Keratinocyte (primary cell): ENCODE measurements at regions not wholly inside any gene's neighbourhood (a gene's known extent, or its start where the extent isn't known, plus 50 kb on each side); places are given as distances from the start of the nearest gene placed in this dataset.

Source experiments
- DNase-seq: peaks from one replicate; pipeline ENCODE4 v3.0.0-alpha.2; 2011; ENCODE audit warnings: low read depth, missing footprints, low spot score
- FAIRE-seq: peaks from 2 replicates; lab custom pipeline; 2011; peaks lifted over from hg19 to GRCh38; lab: Jason Lieb, UNC
- H2AFZ ChIP-seq: 2 replicates; pipeline ENCODE4 v1.6.0; 2012; ENCODE audit warnings: low read length, control low read depth, inconsistent platforms; ENCODE audit not compliant: control insufficient read depth
- H3K27ac ChIP-seq: 2 replicates; pipeline ENCODE4 v1.5.1; 2011; ENCODE audit warnings: low read length; ENCODE audit not compliant: control insufficient read depth, insufficient read depth
- H3K27me3 ChIP-seq: 3 replicates; pipeline ENCODE4 v1.6.0; 2011; ENCODE audit warnings: low read length; ENCODE audit not compliant: control insufficient read depth, insufficient read depth; ENCODE audit errors: extremely low read depth
- H3K36me3 ChIP-seq, 2 experiments: 2 replicates in 1 of 2; 3 replicates in 1 of 2; pipeline ENCODE4 v1.5.1; 2011; ENCODE audit warnings: low read length in 2 of 2, mild to moderate bottlenecking in 1 of 2; ENCODE audit not compliant: control insufficient read depth in 2 of 2, insufficient read depth in 2 of 2; ENCODE audit errors: extremely low read depth in 1 of 2
- H3K4me1 ChIP-seq: 3 replicates; pipeline ENCODE4 v1.5.1; 2011; ENCODE audit warnings: low read length; ENCODE audit not compliant: control insufficient read depth, insufficient read depth; ENCODE audit errors: extremely low read depth
- H3K4me2 ChIP-seq: 3 replicates; pipeline ENCODE4 v1.6.0; 2011; ENCODE audit warnings: low read depth, low read length; ENCODE audit not compliant: control insufficient read depth, insufficient read depth; ENCODE audit errors: extremely low read depth
- H3K4me3 ChIP-seq, 3 experiments: fragments of 200-600 bp in 1 of 3; sonication (generic) in 1 of 3; 2 replicates in 2 of 3; 3 replicates in 1 of 3; pipeline ENCODE4 v1.5.1; 2011 to 2016; ENCODE audit warnings: low read length in 3 of 3, mild to moderate bottlenecking in 3 of 3, control low read depth in 2 of 3, inconsistent platforms in 1 of 3, low read depth in 1 of 3, mixed read lengths in 1 of 3, mixed run types in 1 of 3, moderate library complexity in 1 of 3; ENCODE audit not compliant: control insufficient read depth in 2 of 3, insufficient read depth in 2 of 3; ENCODE audit errors: extremely low read depth in 1 of 3
- H3K79me2 ChIP-seq: 2 replicates; pipeline ENCODE4 v1.6.0; 2012; ENCODE audit warnings: low read length; ENCODE audit not compliant: control insufficient read depth, insufficient read depth
- H3K9ac ChIP-seq: 3 replicates; pipeline ENCODE4 v1.6.0; 2011; ENCODE audit warnings: low read length; ENCODE audit not compliant: control insufficient read depth, insufficient read depth; ENCODE audit errors: extremely low read depth
- H3K9me1 ChIP-seq: 3 replicates; pipeline ENCODE4 v1.6.0; 2011; ENCODE audit warnings: low read length; ENCODE audit not compliant: control insufficient read depth, insufficient read depth; ENCODE audit errors: extremely low read depth
- H3K9me3 ChIP-seq: 2 replicates; pipeline ENCODE4 v1.5.1; 2012; ENCODE audit warnings: low read depth, low read length; ENCODE audit not compliant: control insufficient read depth
- H4K20me1 ChIP-seq: 3 replicates; pipeline ENCODE4 v1.6.0; 2011; ENCODE audit warnings: low read length; ENCODE audit not compliant: control insufficient read depth, insufficient read depth; ENCODE audit errors: extremely low read depth
- CTCF ChIP-seq, 3 experiments: IDR thresholded peaks in 1 of 3; conservative IDR thresholded peaks in 1 of 3; optimal IDR thresholded peaks in 1 of 3; 2 replicates in 2 of 3; 3 replicates in 1 of 3; pipeline versions ENCODE3 to v1.5.1; 2011; ENCODE audit warnings: low read length in 3 of 3, mild to moderate bottlenecking in 3 of 3, moderate library complexity in 2 of 3, control low read depth in 1 of 3, inconsistent platforms in 1 of 3; ENCODE audit not compliant: insufficient read depth in 2 of 3; ENCODE audit errors: extremely low read depth in 1 of 3
- EZH2 ChIP-seq: IDR thresholded peaks from one replicate; pipeline ENCODE4 v1.6.1; 2012; ENCODE audit warnings: inconsistent platforms, mild to moderate bottlenecking, low read length, moderate library complexity
- dilution Hi-C: fragments of 300-500 bp; cut with MboI; formaldehyde crosslinking; loops from one replicate; pipeline ENCODE4 v1.7.0; 2020; ENCODE audit warnings: low sequenced_read_pairs; ENCODE audit not compliant: extremely low pct_ligation_motif_present

DNA sequence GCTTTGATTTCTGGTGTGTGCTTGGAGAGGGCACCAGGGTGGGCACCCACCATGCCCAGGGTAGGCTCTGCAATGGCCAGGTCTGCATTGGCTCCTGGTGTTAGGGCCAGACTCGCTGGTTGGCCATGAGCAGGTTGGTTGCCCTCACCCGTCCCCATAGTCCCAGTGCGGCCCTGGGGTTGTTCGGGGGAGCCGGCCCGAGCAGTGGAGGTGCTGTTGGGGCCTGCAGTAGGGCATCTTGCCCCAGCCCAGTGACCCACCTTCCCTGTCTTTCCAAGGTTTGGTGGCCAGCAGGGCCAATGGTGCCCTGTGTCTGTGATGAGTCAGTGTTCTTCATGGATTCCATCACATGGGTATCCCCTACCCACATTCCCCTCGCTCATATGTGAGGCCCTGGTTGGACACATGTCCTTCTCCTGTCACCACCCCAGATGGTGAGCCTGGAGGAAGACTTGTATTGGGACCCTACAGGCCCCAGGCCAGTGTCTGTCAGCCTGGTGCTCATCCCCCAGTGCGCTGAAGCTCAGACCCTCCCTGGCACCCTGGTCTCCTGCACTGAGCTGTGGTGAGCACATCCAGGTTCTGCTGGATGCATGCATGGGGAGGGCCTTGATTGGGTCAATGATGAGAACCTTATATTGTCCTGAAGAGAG, 190.1 kb downstream of the UBE3A start:
- DNase-seq (no peak), FAIRE-seq (no peak)
- Histone ChIP-seq H4K20me1 (no peaks in the 10 kb centered on the region), H2AFZ (no peak overlapping the region), H3K27ac (no peak overlapping the region), H3K9me3 (peaks cover 24% of the 10 kb centered on the region), H3K36me3 (no peaks in the 10 kb centered on the region), H3K9ac (no peak overlapping the region), H3K79me2 (no peaks in the 10 kb centered on the region), H3K27me3 (no peaks in the 10 kb centered on the region), H3K4me3 (no peak overlapping the region), H3K4me1 (no peaks in the 10 kb centered on the region), H3K4me2 (no peak overlapping the region), H3K9me1 (no peaks in the 10 kb centered on the region)
- no peak for TF ChIP-seq CTCF (optimal IDR thresholded peaks at IDR 0.05 in 1 of 3, IDR thresholded peaks at IDR 0.05 in 1 of 3, conservative IDR thresholded peaks at IDR 0.05 in 1 of 3; ENCODE audit: extremely low read depth in 1 of 3, insufficient read depth in 2 of 3, low read length in 3 of 3)
- TF ChIP-seq EZH2, result no peak
- dilution Hi-C loops, result no loop called here

GRCh38 chr15:25249236-25250010, 189.4 kb downstream of the UBE3A start:
- no peak overlapping the region for H3K27ac ChIP-seq
- dilution Hi-C loops, result no loop called here
- H3K36me3 ChIP-seq, result no peaks in the 10 kb centered on the region
- no peaks in the 10 kb centered on the region for H4K20me1 ChIP-seq
- H3K4me1 ChIP-seq, result no peaks in the 10 kb centered on the region
- TF ChIP-seq CTCF (optimal IDR thresholded peaks at IDR 0.05 in 1 of 3, IDR thresholded peaks at IDR 0.05 in 1 of 3, conservative IDR thresholded peaks at IDR 0.05 in 1 of 3; ENCODE audit: extremely low read depth in 1 of 3, insufficient read depth in 2 of 3, low read length in 3 of 3) (no peak), EZH2 (no peak)
- H3K9me1 ChIP-seq, result no peaks in the 10 kb centered on the region
- H3K79me2 ChIP-seq, result no peaks in the 10 kb centered on the region
- H2AFZ ChIP-seq, result no peak overlapping the region
- H3K27me3 ChIP-seq, result no peaks in the 10 kb centered on the region
- no peak for DNase-seq
- H3K9me3 ChIP-seq, result peaks cover 23% of the 10 kb centered on the region
- no peak overlapping the region for H3K4me3 ChIP-seq
- no peak overlapping the region for H3K4me2 ChIP-seq
- FAIRE-seq, result no peak
- no peak overlapping the region for H3K9ac ChIP-seq
